ENCODE measurements at regions not wholly inside any gene's neighbourhood (a gene's known extent, or its start where the extent isn't known, plus 50 kb on each side); places are given as distances from the start of the nearest gene placed in this dataset.

- no peak for TF ChIP-seq CTCF (tag by site-specific recombination; IDR thresholded peaks at IDR 0.05)
- TF ChIP-seq ZNF549 (tag by site-specific recombination; IDR thresholded peaks at IDR 0.05): no peak
- TF ChIP-seq MYNN (tag by site-specific recombination; IDR thresholded peaks at IDR 0.05; ENCODE audit: borderline replicate concordance): no peak
- no peak for TF ChIP-seq ZNF335 (tag by site-specific recombination; conservative IDR thresholded peaks at IDR 0.05)
- no peak for TF ChIP-seq ZBTB10 (tag by site-specific recombination; IDR thresholded peaks at IDR 0.05)
- no peak for TF ChIP-seq ZBTB21 (tag by site-specific recombination; IDR thresholded peaks at IDR 0.05)
- no peak for TF ChIP-seq ZBTB44 (tag by site-specific recombination; IDR thresholded peaks at IDR 0.05)
Measured at GRCh38 chr12:87836190-87836589, 193.0 kb downstream of the C12orf50 start.
